Prostate gland (tissue), 2 donors: ENCODE measurements at regions not wholly inside any gene's neighbourhood (a gene's known extent, or its start where the extent isn't known, plus 50 kb on each side); places are given as distances from the start of the nearest gene placed in this dataset.

Experiments
- CTCF ChIP-seq, 4 experiments: fragments of 200-600 bp in 2 of 4; fragments of 450-650 bp in 2 of 4; sonication (generic) in 2 of 4; IDR thresholded peaks; 1 replicate in 3 of 4; 2 replicates in 1 of 4; pipeline ENCODE4 v1.5.1; 2016 to 2019; ENCODE audit warnings: antibody characterized with exemption in 4 of 4, mild to moderate bottlenecking in 2 of 4, moderate library complexity in 2 of 4
- POLR2AphosphoS5 ChIP-seq: sonication (generic); formaldehyde crosslinking; IDR thresholded peaks from one replicate; pipeline ENCODE4 v1.6.1; 2017; ENCODE audit warnings: antibody characterized with exemption

- TF ChIP-seq POLR2AphosphoS5 (no peak), CTCF (IDR thresholded peaks at IDR 0.05) (no peak)
These were observed 183.4 kb downstream of the EMX2 start for GRCh38 chr10:117725993-117726392.
